Astrocyte (in vitro differentiated cells and primary cell): ENCODE measurements at regions not wholly inside any gene's neighbourhood (a gene's known extent, or its start where the extent isn't known, plus 50 kb on each side); places are given as distances from the start of the nearest gene placed in this dataset.

Experiments used
- DNase-seq: peaks from one replicate; pipeline ENCODE4 v3.0.0-alpha.2; 2010; ENCODE audit warnings: low read depth
- FAIRE-seq: peaks from 2 replicates; lab custom pipeline; 2011; peaks lifted over from hg19 to GRCh38; lab: Jason Lieb, UNC
- H2AFZ ChIP-seq: 2 replicates; pipeline ENCODE4 v1.6.0; 2012; ENCODE audit warnings: low read depth, low read length, inconsistent platforms
- H3K27ac ChIP-seq: 2 replicates; pipeline ENCODE4 v1.5.1; 2011; ENCODE audit warnings: low read depth, low read length, inconsistent platforms
- H3K27me3 ChIP-seq: 2 replicates; pipeline ENCODE4 v1.6.0; 2011; ENCODE audit warnings: low read length, inconsistent platforms; ENCODE audit not compliant: insufficient read depth
- H3K36me3 ChIP-seq: 2 replicates; pipeline ENCODE4 v1.5.1; 2011; ENCODE audit warnings: low read length, inconsistent platforms; ENCODE audit not compliant: insufficient read depth
- H3K4me1 ChIP-seq: 2 replicates; pipeline ENCODE4 v1.5.1; 2011; ENCODE audit warnings: low read length, inconsistent platforms; ENCODE audit not compliant: insufficient read depth
- H3K4me2 ChIP-seq: 2 replicates; pipeline ENCODE4 v1.6.0; 2012; ENCODE audit warnings: low read length, inconsistent platforms
- H3K4me3 ChIP-seq: 2 replicates; pipeline ENCODE4 v1.5.1; 2011; ENCODE audit warnings: low read depth, mild to moderate bottlenecking, low read length, inconsistent platforms; ENCODE audit not compliant: insufficient read depth
- H3K79me2 ChIP-seq: 2 replicates; pipeline ENCODE4 v1.6.0; 2012; ENCODE audit warnings: mild to moderate bottlenecking, low read length, inconsistent platforms; ENCODE audit not compliant: insufficient read depth
- H3K9ac ChIP-seq: 2 replicates; pipeline ENCODE4 v1.6.0; 2012; ENCODE audit warnings: mild to moderate bottlenecking, low read length, inconsistent platforms
- H3K9me3 ChIP-seq: 2 replicates; pipeline ENCODE4 v1.5.1; 2012; ENCODE audit warnings: low read depth, mild to moderate bottlenecking, low read length, inconsistent platforms; ENCODE audit not compliant: insufficient read depth
- H4K20me1 ChIP-seq: 2 replicates; pipeline ENCODE4 v1.6.0; 2012; ENCODE audit warnings: low read length, inconsistent platforms; ENCODE audit not compliant: insufficient read depth
- H3K27ac Mint-ChIP-seq: one replicate; pipeline ENCODE4 v1.8.0; 2021; ENCODE audit warnings: mild to moderate bottlenecking, mixed read lengths; ENCODE audit not compliant: unreplicated experiment
- H3K27me3 Mint-ChIP-seq: one replicate; pipeline ENCODE4 v1.8.0; 2021; ENCODE audit warnings: low read depth, mixed read lengths; ENCODE audit not compliant: unreplicated experiment
- H3K36me3 Mint-ChIP-seq: one replicate; pipeline ENCODE4 v1.8.0; 2021; ENCODE audit warnings: low read depth, mixed read lengths; ENCODE audit not compliant: unreplicated experiment
- H3K4me1 Mint-ChIP-seq: one replicate; pipeline ENCODE4 v1.8.0; 2021; ENCODE audit warnings: low read depth, mixed read lengths; ENCODE audit not compliant: unreplicated experiment
- H3K4me3 Mint-ChIP-seq: one replicate; pipeline ENCODE4 v1.8.0; 2021; ENCODE audit warnings: mild to moderate bottlenecking, moderate library complexity, mixed read lengths; ENCODE audit not compliant: unreplicated experiment
- H3K9me3 Mint-ChIP-seq: one replicate; pipeline ENCODE4 v1.8.0; 2021; ENCODE audit warnings: mild to moderate bottlenecking, mixed read lengths; ENCODE audit not compliant: unreplicated experiment
- CTCF ChIP-seq: IDR thresholded peaks from 2 replicates; pipeline ENCODE4 v1.5.1; 2011; ENCODE audit warnings: low read depth, mild to moderate bottlenecking, inconsistent platforms, low read length, moderate library complexity; ENCODE audit not compliant: insufficient read depth
- EZH2 ChIP-seq: IDR thresholded peaks from 2 replicates; pipeline ENCODE4 v1.6.1; 2012; ENCODE audit warnings: mild to moderate bottlenecking, low read length, inconsistent platforms; ENCODE audit not compliant: insufficient read depth

- Histone ChIP-seq H3K27me3 (no peaks in the 10 kb centered on the region), H3K4me1 (no peaks in the 10 kb centered on the region), H3K9me3 (no peaks in the 10 kb centered on the region), H3K4me2 (no peak overlapping the region), H2AFZ (no peak overlapping the region), H4K20me1 (no peaks in the 10 kb centered on the region), H3K27ac (no peak overlapping the region), H3K79me2 (no peaks in the 10 kb centered on the region), H3K4me3 (no peak overlapping the region), H3K36me3 (no peaks in the 10 kb centered on the region), H3K9ac (no peak overlapping the region)
- Mint-ChIP-seq H3K27ac (no peak overlapping the region), H3K27me3 (peaks cover 7% of the 10 kb centered on the region), H3K9me3 (no peaks in the 10 kb centered on the region), H3K36me3 (no peaks in the 10 kb centered on the region), H3K4me1 (no peaks in the 10 kb centered on the region), H3K4me3 (no peak overlapping the region)
- DNase-seq (no peak), FAIRE-seq (no peak)
- no peak for TF ChIP-seq EZH2
- no peak for TF ChIP-seq CTCF
Measured at GRCh38 chr4:11976726-11977263, 548.1 kb upstream of the HS3ST1 start.

- FAIRE-seq (no peak), DNase-seq (no peak)
- Mint-ChIP-seq H3K27ac (no peak overlapping the region), H3K4me3 (no peak overlapping the region), H3K36me3 (no peaks in the 10 kb centered on the region), H3K9me3 (no peaks in the 10 kb centered on the region), H3K4me1 (no peaks in the 10 kb centered on the region), H3K27me3 (peaks cover 4% of the 10 kb centered on the region)
- TF ChIP-seq CTCF (no peak), EZH2 (no peak)
- H3K4me3 ChIP-seq: no peak overlapping the region
- H2AFZ ChIP-seq: no peak overlapping the region
- no peaks in the 10 kb centered on the region for H4K20me1 ChIP-seq
- H3K9ac ChIP-seq: no peak overlapping the region
- H3K27me3 ChIP-seq: no peaks in the 10 kb centered on the region
- no peaks in the 10 kb centered on the region for H3K79me2 ChIP-seq
- H3K4me2 ChIP-seq: no peak overlapping the region
- H3K4me1 ChIP-seq: no peaks in the 10 kb centered on the region
- no peaks in the 10 kb centered on the region for H3K9me3 ChIP-seq
- no peak overlapping the region for H3K27ac ChIP-seq
- H3K36me3 ChIP-seq: no peaks in the 10 kb centered on the region
Measured at GRCh38 chr4:11973270-11973669, 544.6 kb upstream of the HS3ST1 start.

- H3K9me3 Mint-ChIP-seq: no peaks in the 10 kb centered on the region
- H3K9ac ChIP-seq: no peak overlapping the region
- no peaks in the 10 kb centered on the region for H3K4me1 Mint-ChIP-seq
Measured at GRCh38 chr4:11970754-11971153, 542.1 kb upstream of the HS3ST1 start.

More at GRCh38 chr4:11970754-11971153, 542.1 kb upstream of the HS3ST1 start:
- H3K36me3 Mint-ChIP-seq: no peaks in the 10 kb centered on the region
- peaks cover 4% of the 10 kb centered on the region for H3K27me3 Mint-ChIP-seq
- H3K27me3 ChIP-seq: no peaks in the 10 kb centered on the region
- H2AFZ ChIP-seq: no peak overlapping the region
- H3K27ac Mint-ChIP-seq: no peak overlapping the region
- H3K9me3 ChIP-seq: no peaks in the 10 kb centered on the region
- TF ChIP-seq CTCF (no peak), EZH2 (no peak)
- no peaks in the 10 kb centered on the region for H3K36me3 ChIP-seq
- no peak overlapping the region for H3K4me3 ChIP-seq
- no peaks in the 10 kb centered on the region for H3K79me2 ChIP-seq
- H3K4me3 Mint-ChIP-seq: no peak overlapping the region
- DNase-seq: no peak
- no peak for FAIRE-seq
- no peaks in the 10 kb centered on the region for H3K4me1 ChIP-seq
- no peak overlapping the region for H3K4me2 ChIP-seq
- no peak overlapping the region for H3K27ac ChIP-seq
- no peaks in the 10 kb centered on the region for H4K20me1 ChIP-seq
